OCI-LY7 (cell line): ENCODE measurements at regions not wholly inside any gene's neighbourhood (a gene's known extent, or its start where the extent isn't known, plus 50 kb on each side); places are given as distances from the start of the nearest gene placed in this dataset.

Experiments
- BruUV-seq: library from RNA; stranded (reverse); fragments of 400-500 nt; replicated peaks from 2 replicates; lab custom pipeline; 2021; lab: Mats Ljungman, UMichigan
- CTCF ChIA-PET: fragments of 300-600 bp; sonication (Branson Sonifier 250); formaldehyde crosslinking; loops from one replicate; lab custom pipeline; 2022; ENCODE audit warnings: antibody characterized with exemption; ENCODE audit not compliant: unreplicated experiment; lab: Charles Lee
- POLR2A ChIA-PET: fragments of 300-600 bp; sonication (Branson Sonifier 250); formaldehyde crosslinking; loops from one replicate; lab custom pipeline; 2022; ENCODE audit warnings: antibody characterized with exemption; lab: Charles Lee
- DNase-seq: peaks from one replicate; pipeline ENCODE4 v3.0.0-alpha.2; 2015; ENCODE audit warnings: low spot score
- H2AFZ ChIP-seq: fragments of 200-600 bp; sonication (generic), shearing (Covaris generic); 2 replicates; pipeline ENCODE4 v1.6.1; 2014; ENCODE audit warnings: mild to moderate bottlenecking, antibody characterized with exemption, low read length, moderate library complexity
- H3K27ac ChIP-seq: fragments of 200-600 bp; sonication (generic); 2 replicates; pipeline ENCODE4 v1.5.1; 2014; ENCODE audit warnings: mixed run types, low read depth, mild to moderate bottlenecking, moderate library complexity, low read length, inconsistent platforms; ENCODE audit not compliant: poor library complexity, severe bottlenecking
- H3K36me3 ChIP-seq: fragments of 200-600 bp; sonication (generic); 2 replicates; pipeline ENCODE4 v1.6.1; 2014; ENCODE audit warnings: mild to moderate bottlenecking, antibody characterized with exemption, low read length, moderate library complexity, mixed read lengths; ENCODE audit not compliant: insufficient read depth
- H3K4me1 ChIP-seq: fragments of 200-600 bp; sonication (generic); 2 replicates; pipeline ENCODE4 v1.5.1; 2014; ENCODE audit warnings: mild to moderate bottlenecking, low read length; ENCODE audit not compliant: insufficient read depth, poor library complexity, severe bottlenecking
- H3K4me2 ChIP-seq: fragments of 200-600 bp; sonication (generic); 2 replicates; pipeline ENCODE4 v1.6.1; 2014; ENCODE audit warnings: mild to moderate bottlenecking, low read length
- H3K4me3 ChIP-seq: fragments of 200-600 bp; sonication (generic); 2 replicates; pipeline ENCODE4 v1.5.1; 2014; ENCODE audit warnings: mild to moderate bottlenecking, low read depth, low read length; ENCODE audit not compliant: poor library complexity, severe bottlenecking
- H3K79me2 ChIP-seq: fragments of 200-600 bp; sonication (generic); 2 replicates; pipeline ENCODE4 v1.6.1; 2016; ENCODE audit warnings: low read depth, mild to moderate bottlenecking, low read length, moderate library complexity, mixed read lengths; ENCODE audit not compliant: insufficient read depth
- H3K9me2 ChIP-seq: fragments of 200-600 bp; sonication (generic); 2 replicates; pipeline ENCODE4 v1.6.1; 2016; ENCODE audit warnings: mild to moderate bottlenecking, low read length, mixed read lengths; ENCODE audit not compliant: insufficient read depth
- H3K9me3 ChIP-seq: fragments of 200-600 bp; sonication (generic); 2 replicates; pipeline ENCODE4 v1.6.1; 2014; ENCODE audit warnings: mild to moderate bottlenecking, mixed run types, low read length, mixed read lengths
- H4K20me1 ChIP-seq: fragments of 200-600 bp; sonication (generic); 2 replicates; pipeline ENCODE4 v1.6.1; 2014; ENCODE audit warnings: mild to moderate bottlenecking, antibody characterized with exemption, low read length, moderate library complexity, mixed read lengths; ENCODE audit not compliant: insufficient read depth
- CTCF ChIP-seq: fragments of 200-600 bp; sonication (generic); conservative IDR thresholded peaks from 2 replicates; pipeline ENCODE4 v1.5.1; 2014; ENCODE audit warnings: mild to moderate bottlenecking, antibody characterized with exemption, low read length, moderate library complexity, mixed read lengths
- EZH2phosphoT487 ChIP-seq: fragments of 200-600 bp; sonication (generic); IDR thresholded peaks from 2 replicates; pipeline ENCODE4 v1.6.1; 2018; ENCODE audit warnings: low read depth, borderline replicate concordance, mild to moderate bottlenecking, mixed run types, antibody characterized with exemption, low read length, moderate library complexity, mixed read lengths
- intact Hi-C: fragments of 100-400 bp; cut with micrococcal nuclease; formaldehyde crosslinking; loops from one replicate; pipeline ENCODE4 v1.10.0; 2022; ENCODE audit not compliant: unreplicated experiment

DNA sequence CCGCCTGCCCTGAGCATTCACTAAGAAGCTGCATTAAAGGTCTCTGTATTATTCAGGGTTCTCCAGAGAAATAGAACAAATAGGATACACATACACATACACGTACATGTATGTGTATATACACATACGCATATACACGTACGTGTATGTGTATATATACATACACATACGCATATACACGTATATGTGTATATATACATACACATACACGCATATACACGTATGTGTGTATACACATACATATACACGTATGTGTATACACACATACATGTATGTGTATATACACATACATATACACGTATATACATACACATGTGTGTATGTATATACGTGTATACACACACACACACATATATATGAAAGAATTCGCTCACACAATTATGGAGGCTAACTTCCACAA, 108.9 kb upstream of the BARHL2 start:
- Histone ChIP-seq H3K9me3 (no peaks in the 10 kb centered on the region), H3K4me2 (no peak overlapping the region), H2AFZ (no peak overlapping the region), H3K9me2 (no peaks in the 10 kb centered on the region), H3K36me3 (no peaks in the 10 kb centered on the region), H3K4me3 (no peak overlapping the region), H3K27ac (no peak overlapping the region), H3K79me2 (no peaks in the 10 kb centered on the region), H4K20me1 (no peaks in the 10 kb centered on the region), H3K4me1 (no peaks in the 10 kb centered on the region)
- no TSS peak for BruUV-seq
- ChIA-PET CTCF (no interaction called here), POLR2A (no interaction called here)
- TF ChIP-seq EZH2phosphoT487: no peak
- TF ChIP-seq CTCF: no peak
- DNase-seq: no peak
- intact Hi-C loops: no loop called here

GRCh38 chr1:90824551-90824950, 107.4 kb upstream of the BARHL2 start:
- Histone ChIP-seq H3K9me3 (no peaks in the 10 kb centered on the region), H3K4me2 (no peak overlapping the region), H3K9me2 (no peaks in the 10 kb centered on the region), H3K79me2 (no peaks in the 10 kb centered on the region), H3K4me1 (no peaks in the 10 kb centered on the region), H3K36me3 (no peaks in the 10 kb centered on the region), H3K4me3 (no peak overlapping the region), H3K27ac (no peak overlapping the region), H2AFZ (no peak overlapping the region), H4K20me1 (no peaks in the 10 kb centered on the region)
- BruUV-seq: no TSS peak
- DNase-seq: no peak
- ChIA-PET CTCF (no interaction called here), POLR2A (no interaction called here)
- intact Hi-C loops: no loop called here
- TF ChIP-seq EZH2phosphoT487: no peak

GRCh38 chr1:90823686-90824085, 106.6 kb upstream of the BARHL2 start:
- CTCF ChIA-PET: no interaction called here

More at GRCh38 chr1:90823686-90824085, 106.6 kb upstream of the BARHL2 start:
- no peaks in the 10 kb centered on the region for H4K20me1 ChIP-seq
- no peaks in the 10 kb centered on the region for H3K9me3 ChIP-seq
- H2AFZ ChIP-seq: no peak overlapping the region
- no TSS peak for BruUV-seq
- intact Hi-C loops: no loop called here
- POLR2A ChIA-PET: no interaction called here
- H3K27ac ChIP-seq: no peak overlapping the region
- no peak for TF ChIP-seq CTCF
- no peak for TF ChIP-seq EZH2phosphoT487
- H3K4me1 ChIP-seq: no peaks in the 10 kb centered on the region
- no peaks in the 10 kb centered on the region for H3K36me3 ChIP-seq
- H3K4me3 ChIP-seq: no peak overlapping the region
- no peaks in the 10 kb centered on the region for H3K79me2 ChIP-seq
- DNase-seq: no peak
- no peak overlapping the region for H3K4me2 ChIP-seq
- no peaks in the 10 kb centered on the region for H3K9me2 ChIP-seq
